ENCODE measurements at regions not wholly inside any gene's neighbourhood (a gene's known extent, or its start where the extent isn't known, plus 50 kb on each side); places are given as distances from the start of the nearest gene placed in this dataset.

DNA sequence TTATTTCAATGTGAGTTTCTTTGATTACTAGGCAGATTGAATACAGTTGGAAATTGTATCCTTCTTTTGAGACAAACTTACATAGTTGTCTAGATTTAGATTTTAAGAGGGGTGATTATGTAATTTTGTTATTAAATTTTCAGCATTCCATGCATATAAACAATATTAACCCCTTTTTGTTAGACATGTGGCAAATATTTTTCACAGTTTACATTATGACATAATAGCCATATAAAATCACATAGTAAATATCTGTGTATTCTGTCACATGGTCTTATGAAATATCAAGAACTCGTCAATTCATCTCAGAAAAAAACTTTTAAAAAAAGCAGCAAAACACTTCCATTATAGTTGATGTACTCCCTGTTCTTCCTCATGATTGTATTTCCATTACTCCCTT is 243.8 kb downstream of the CYP26B1 start:
- no peak for TF ChIP-seq POLR2A (IDR thresholded peaks at IDR 0.05)
- no peak for TF ChIP-seq POLR2AphosphoS5 (IDR thresholded peaks at IDR 0.05)

Measured in prostate gland (tissue), 1 donor.